NCI-H69 (cell line): ENCODE measurements at regions not wholly inside any gene's neighbourhood (a gene's known extent, or its start where the extent isn't known, plus 50 kb on each side); places are given as distances from the start of the nearest gene placed in this dataset.
"Not testable (repeated sequence)": the region's sequence is repeated elsewhere in the genome, so short reads cannot be mapped to it uniquely, and the experiment has no call there.

Experiments used
- DNase-seq: peaks from one replicate; lab custom pipeline; 2025; lab: John Stamatoyannopoulos, UW

GRCh38 chr2:226474131-226474530 is 325.5 kb downstream of the IRS1 start:
- DNase-seq, result no peak

DNA sequence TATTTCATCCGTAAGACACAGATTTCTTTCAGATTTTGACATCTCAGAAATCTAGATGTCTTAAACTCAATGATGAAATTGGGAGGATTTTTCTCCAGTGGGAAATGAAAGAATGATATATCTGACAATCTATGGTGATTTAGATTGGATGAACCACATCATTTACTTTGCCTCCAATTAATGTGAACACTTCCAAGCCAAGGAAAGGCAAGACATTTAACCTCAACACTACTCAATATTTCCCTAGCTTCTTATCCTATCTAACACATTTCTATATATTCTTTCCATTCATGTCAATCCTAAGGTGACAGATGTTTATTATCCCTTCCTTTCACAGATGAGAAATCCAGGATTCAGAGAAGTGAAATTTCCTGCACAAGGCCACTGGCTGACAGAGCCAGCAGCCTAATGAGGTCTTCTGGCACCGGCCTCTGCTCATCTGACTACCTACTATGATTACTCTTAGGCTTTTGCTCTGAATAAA is 327.6 kb downstream of the IRS1 start:
- DNase-seq, result no peak

GRCh38 chr2:226467633-226468032 is 332.0 kb downstream of the IRS1 start:
- DNase-seq, result no peak

GRCh38 chr2:226467221-226467620 is 332.4 kb downstream of the IRS1 start:
- peak; percentile 6 for DNase-seq

GRCh38 chr2:226466589-226466988 is 333.0 kb downstream of the IRS1 start:
- DNase-seq, result no peak

- DNase-seq, result no peak
Measured at GRCh38 chr2:226466124-226466523, 333.5 kb downstream of the IRS1 start.

- no peak for DNase-seq
Measured at GRCh38 chr2:226464380-226464779, 335.2 kb downstream of the IRS1 start.

DNA sequence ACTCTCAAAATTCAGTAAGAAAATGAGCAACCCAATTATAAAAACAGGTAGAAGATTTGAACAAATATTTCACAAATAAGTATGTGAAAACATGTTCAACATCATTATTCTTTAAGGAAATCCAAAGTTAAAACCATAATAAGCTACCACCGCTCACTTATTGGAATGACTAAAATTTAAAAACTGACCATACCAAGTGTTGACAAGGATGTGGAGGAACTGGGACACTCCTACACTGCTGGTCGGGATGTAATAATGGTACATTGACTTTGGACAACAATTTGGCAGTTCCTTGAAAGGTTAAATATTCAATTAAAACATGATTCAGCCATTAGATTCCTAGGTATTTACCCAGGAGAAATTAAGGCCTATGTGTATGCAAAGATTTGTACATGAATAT is 336.5 kb downstream of the IRS1 start:
- DNase-seq, result no peak

DNA sequence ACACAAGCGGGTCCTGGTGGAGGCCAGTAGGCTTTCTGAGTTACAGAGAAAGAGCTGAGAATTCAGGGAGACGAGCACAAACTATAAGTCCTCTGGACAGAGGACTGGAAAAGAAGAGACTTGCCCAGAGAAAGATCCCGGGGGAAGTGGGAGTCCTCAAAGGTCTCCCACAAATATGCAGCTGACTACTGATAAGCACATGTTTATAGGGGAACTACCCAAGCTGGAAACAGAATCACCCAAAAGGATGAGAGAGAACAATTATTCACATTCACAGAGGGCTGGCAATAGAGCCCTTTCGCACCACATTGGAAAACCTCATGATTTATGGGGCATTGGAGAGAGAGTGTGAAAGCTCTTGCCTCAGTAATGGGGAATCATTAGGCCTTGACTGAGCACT is 337.6 kb downstream of the IRS1 start:
- DNase-seq, result no peak

DNA sequence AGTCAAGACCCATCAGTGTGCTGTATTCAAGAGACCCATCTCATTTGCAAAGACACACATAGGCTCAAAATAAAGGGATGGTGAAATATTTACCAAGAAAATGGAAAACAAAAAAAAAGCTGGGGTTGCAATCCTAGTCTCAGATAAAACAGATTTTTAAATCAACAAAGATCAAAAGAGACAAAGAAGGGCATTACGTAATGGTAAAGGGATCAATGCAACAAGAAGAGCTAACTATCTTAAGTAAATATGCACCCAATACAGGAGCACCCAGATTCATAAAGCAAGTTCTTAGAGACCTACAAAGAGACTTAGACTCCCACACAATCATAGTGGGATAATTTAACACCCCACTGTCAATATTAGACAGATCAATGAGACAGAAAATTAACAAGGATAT is 343.5 kb downstream of the IRS1 start:
- DNase-seq, result not testable (repeated sequence)

DNA sequence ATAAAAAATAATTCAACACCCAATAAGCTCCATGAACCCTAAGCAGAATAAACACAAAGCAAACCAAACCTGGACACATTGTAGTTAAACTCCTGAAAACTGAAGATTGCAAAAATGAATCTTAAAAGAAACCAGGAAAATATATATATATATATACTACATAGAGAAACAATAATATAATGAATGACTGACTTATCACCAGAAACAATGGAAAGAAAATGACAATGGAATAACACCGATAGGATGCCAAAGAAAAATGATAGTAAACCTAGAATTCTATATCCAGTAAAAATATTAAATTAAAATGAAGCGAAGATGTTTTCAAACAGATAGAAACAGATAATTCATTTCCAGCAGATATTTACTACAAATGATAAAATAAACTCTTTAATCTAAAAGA is 346.9 kb downstream of the IRS1 start:
- no peak for DNase-seq

GRCh38 chr2:226451486-226451885 is 348.1 kb downstream of the IRS1 start:
- no peak for DNase-seq

GRCh38 chr2:226450141-226450540 is 349.5 kb downstream of the IRS1 start:
- DNase-seq, result no peak

DNA sequence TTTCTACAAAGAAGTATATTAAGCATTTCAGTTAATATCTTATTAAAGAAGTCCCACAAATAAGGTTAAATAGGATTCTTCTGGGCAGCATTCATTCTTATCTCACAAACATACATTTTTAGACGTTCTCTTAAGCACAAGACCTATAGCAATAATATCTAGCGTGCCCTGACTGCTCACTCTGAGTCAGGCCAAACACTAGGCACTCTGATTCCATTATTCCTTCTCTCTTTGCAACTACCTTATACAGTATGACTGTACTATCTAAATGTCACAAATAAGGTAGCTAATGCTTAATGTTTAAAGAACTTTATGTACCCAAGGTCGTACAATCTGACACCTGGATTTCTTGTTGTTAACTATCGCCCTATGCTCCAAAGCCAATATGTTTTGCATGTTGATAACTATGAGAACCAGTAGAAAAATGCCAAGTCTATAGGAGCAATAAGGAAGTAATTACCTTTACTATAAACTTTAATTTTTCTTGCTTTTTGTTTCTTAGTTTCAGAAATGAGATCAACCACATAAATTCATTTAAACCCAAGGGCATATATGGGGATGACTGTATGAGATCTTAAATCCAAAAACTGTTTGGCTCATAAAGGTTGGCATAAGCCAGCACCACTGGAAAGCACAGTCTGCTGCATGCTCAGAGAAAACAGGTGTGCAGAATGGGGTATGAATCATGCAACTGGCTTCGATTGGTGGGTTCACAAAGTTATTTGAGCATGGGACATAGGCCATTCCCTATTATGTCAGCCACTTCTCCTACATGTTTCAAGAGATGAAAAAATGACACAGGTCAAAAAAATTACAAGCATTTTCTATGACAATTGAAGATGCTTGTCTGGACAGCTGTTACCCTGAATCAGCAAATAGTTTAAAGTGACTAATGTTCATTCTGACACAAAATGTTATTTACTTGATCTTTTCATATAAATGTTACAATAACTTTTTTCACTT is 352.0 kb downstream of the IRS1 start:
- no peak for DNase-seq

GRCh38 chr2:226446406-226447001 is 353.1 kb downstream of the IRS1 start:
- no peak for DNase-seq

GRCh38 chr2:226445216-226445861 is 354.3 kb downstream of the IRS1 start:
- DNase-seq, result no peak

DNA sequence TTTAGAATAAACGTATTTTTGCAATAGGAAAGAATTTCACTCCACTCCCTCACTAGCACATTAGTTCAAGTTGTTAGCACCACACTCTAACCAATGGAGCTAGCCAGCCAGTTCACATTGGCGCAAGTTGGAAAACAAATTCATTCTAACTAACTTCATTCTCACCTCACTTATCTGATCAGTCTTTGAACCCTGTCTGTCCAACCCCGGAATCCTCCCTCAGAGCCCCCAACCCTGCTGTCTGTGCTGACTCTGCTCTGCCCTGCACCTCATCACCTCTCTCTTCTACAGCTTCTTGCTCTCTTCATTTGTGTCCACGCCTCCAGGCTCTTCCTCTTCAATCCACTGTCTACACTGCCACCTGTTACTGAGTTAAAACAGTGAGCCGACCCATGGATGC is 356.5 kb downstream of the IRS1 start:
- no peak for DNase-seq

DNA sequence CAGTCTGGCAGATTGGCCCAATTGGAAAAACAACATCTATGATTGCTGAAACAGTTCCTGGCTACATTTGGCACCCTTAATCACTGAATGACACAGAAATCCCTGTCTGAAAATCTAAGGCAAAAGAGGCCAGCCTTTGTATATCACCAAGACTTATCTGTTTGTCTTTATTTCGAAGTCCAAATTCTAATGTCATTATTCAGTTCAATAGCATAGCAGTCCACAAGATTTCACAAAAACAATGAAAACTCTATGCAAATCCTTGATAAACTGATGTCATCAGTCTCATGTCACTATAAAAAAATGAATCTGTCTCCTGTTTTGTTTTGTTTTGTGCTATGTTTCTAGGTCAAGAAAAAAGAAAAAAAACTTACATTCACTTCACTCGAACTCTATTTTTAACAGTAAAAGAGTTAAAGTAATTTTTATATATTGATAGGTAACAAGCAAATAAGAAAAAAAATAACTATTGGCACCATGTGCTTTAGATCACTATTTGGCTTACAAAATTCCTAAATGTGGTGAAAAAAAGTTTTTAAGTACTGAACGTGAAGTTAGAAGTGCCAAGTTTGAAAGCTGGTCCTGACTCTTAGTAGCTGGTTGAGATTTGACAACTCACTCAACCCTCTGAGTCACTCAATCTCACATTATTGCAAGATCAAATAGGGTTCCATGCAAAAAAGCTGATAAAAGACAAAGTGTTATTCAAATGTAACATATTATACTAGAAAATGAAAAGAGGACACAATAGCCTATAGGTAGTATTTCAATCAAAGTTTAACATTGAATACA is 359.3 kb downstream of the IRS1 start:
- no peak for DNase-seq

DNA sequence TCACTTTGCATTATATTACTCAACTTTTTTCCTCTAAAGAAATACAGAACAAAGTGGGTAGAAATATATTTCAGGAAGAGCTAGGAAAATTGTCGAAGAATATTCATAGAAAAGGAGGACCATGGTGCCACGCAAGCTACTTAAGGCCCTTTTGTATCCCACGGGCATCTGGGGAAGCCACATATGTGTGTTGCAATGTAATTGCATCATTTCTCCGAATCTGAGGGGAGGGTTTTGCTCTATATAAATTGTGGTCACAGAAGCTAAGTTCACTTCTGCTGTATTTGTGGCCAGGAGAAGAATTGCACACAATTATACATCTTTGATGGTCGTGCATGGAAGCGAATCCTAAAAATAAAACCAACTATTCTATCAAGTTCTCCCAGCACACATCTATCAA is 360.3 kb downstream of the IRS1 start:
- no peak for DNase-seq

DNA sequence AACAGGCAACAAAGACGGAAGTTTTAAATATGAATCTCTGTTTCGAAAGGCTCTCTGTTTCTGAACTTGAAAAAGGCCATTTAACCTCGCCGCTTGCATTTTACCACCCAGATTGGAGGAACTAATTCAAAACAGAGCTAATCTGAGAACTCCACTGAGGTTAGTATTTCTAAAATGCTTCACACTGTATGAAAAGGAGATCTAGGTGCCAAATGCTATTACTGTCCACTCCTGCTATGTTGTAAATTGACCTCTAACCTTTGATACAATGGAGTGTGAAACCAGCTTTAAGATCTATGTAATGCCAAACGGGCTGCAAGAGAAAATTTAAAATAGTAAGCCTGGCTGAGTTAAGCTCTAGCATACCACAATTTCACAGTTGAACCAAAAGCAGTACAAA is 364.5 kb downstream of the IRS1 start:
- DNase-seq, result no peak

- DNase-seq, result no peak
Measured at GRCh38 chr2:226434702-226435101, 364.9 kb downstream of the IRS1 start.
